K562 (cell line): ENCODE measurements at regions not wholly inside any gene's neighbourhood (a gene's known extent, or its start where the extent isn't known, plus 50 kb on each side); places are given as distances from the start of the nearest gene placed in this dataset.

Experiments used
- ATAC-seq: fragments of 200-7000 bp; cut with Tn5 transposase; 3 replicates; pipeline ENCODE4 v1.9.1; 2020; ENCODE audit warnings: moderate library complexity
- BruUV-seq: library from RNA; stranded (reverse); fragments of 400-500 nt; replicated peaks from 2 replicates; lab custom pipeline; 2021; lab: Mats Ljungman, UMichigan
- CTCF ChIA-PET: fragments of 300-600 bp; formaldehyde crosslinking; extraction: SDS; loops from one replicate; lab custom pipeline; 2021; ENCODE audit warnings: low intra/inter-chr PET ratio; lab: Yijun Ruan, JAX
- POLR2A ChIA-PET: fragments of 300-600, 350-650 bp; sonication (Branson Sonifier 250); formaldehyde crosslinking; extraction: SDS; loops from one replicate; lab custom pipeline; 2021; ENCODE audit warnings: antibody characterized with exemption, inconsistent platforms; lab: Yijun Ruan, JAX
- DNase-seq, 4 experiments: peaks; one replicate each; pipeline versions ENCODE4 v3.0.0 to v3.0.0-alpha.2; 2011 to 2018; ENCODE audit warnings: low spot score in 3 of 4, mixed read lengths in 3 of 4; ENCODE audit errors: extremely low read depth in 1 of 4
- FAIRE-seq: peaks from 2 replicates; lab custom pipeline; 2011; peaks lifted over from hg19 to GRCh38; lab: Jason Lieb, UNC
- H2AFZ ChIP-seq: 2 replicates; pipeline ENCODE4 v1.6.0; 2011; ENCODE audit warnings: low read depth, low read length, control low read depth, inconsistent platforms
- H3K27ac ChIP-seq: fragments of 200-600 bp; 3 replicates; pipeline ENCODE4 v1.8.0; 2011; ENCODE audit warnings: low read depth, mild to moderate bottlenecking, control low read depth, inconsistent platforms, low read length, moderate library complexity, mixed read lengths; ENCODE audit errors: extremely low read depth
- H3K27me3 ChIP-seq, 2 experiments: fragments of 300-600 bp in 1 of 2; 2 replicates in 1 of 2; 3 replicates in 1 of 2; pipeline versions ENCODE4 v1.6.0 to v1.8.0; 2011; ENCODE audit warnings: inconsistent platforms in 2 of 2, low read length in 2 of 2, mild to moderate bottlenecking in 1 of 2, mixed read lengths in 1 of 2, moderate library complexity in 1 of 2; ENCODE audit not compliant: control insufficient read depth in 2 of 2, insufficient read depth in 2 of 2
- H3K36me3 ChIP-seq: fragments of 300-600 bp; 3 replicates; pipeline ENCODE4 v1.8.0; 2011; ENCODE audit warnings: mild to moderate bottlenecking, low read length, inconsistent platforms; ENCODE audit not compliant: control insufficient read depth, insufficient read depth
- H3K4me1 ChIP-seq, 2 experiments: fragments of 200-600 bp in 1 of 2; replicated peaks in 1 of 2; 2 replicates in 1 of 2; 3 replicates in 1 of 2; pipeline versions ENCODE4 v1.5.1 to v1.8.0; 2011; ENCODE audit warnings: inconsistent platforms in 2 of 2, low read length in 2 of 2, mild to moderate bottlenecking in 1 of 2, mixed read lengths in 1 of 2, moderate library complexity in 1 of 2; ENCODE audit not compliant: control insufficient read depth in 2 of 2, insufficient read depth in 2 of 2
- H3K4me2 ChIP-seq: 2 replicates; pipeline ENCODE4 v1.6.1; 2011; ENCODE audit warnings: low read length, control low read depth, inconsistent platforms, mixed read lengths; ENCODE audit not compliant: insufficient read depth
- H3K4me3 ChIP-seq: fragments of 200-600 bp; sonication (generic), shearing (Covaris generic); 2 replicates; pipeline ENCODE4 v1.5.1; 2016; ENCODE audit warnings: control low read depth, inconsistent platforms
- H3K79me2 ChIP-seq: fragments of 200-600 bp; 3 replicates; pipeline ENCODE4 v1.8.0; 2011; ENCODE audit warnings: low read length, inconsistent platforms; ENCODE audit not compliant: control insufficient read depth, insufficient read depth
- H3K9ac ChIP-seq, 2 experiments: 2 replicates each; pipeline versions ENCODE4 v1.6.0 to v1.6.1; 2011; ENCODE audit warnings: low read depth in 2 of 2, low read length in 2 of 2, control low read depth in 1 of 2, inconsistent platforms in 1 of 2, mild to moderate bottlenecking in 1 of 2, mixed read lengths in 1 of 2; ENCODE audit not compliant: insufficient read depth in 1 of 2
- H3K9me1 ChIP-seq: one replicate; pipeline ENCODE4 v1.6.0; 2011; ENCODE audit warnings: inconsistent platforms, mild to moderate bottlenecking, low read length, moderate library complexity; ENCODE audit not compliant: control insufficient read depth, insufficient read depth
- H3K9me3 ChIP-seq: replicated peaks from 2 replicates; pipeline ENCODE4 v1.5.1; 2011; ENCODE audit warnings: low read depth, low read length, inconsistent platforms; ENCODE audit not compliant: control insufficient read depth, insufficient read depth
- H4K20me1 ChIP-seq: replicated peaks from 2 replicates; pipeline ENCODE4 v1.6.1; 2011; ENCODE audit warnings: low read length, inconsistent platforms, mixed read lengths; ENCODE audit not compliant: control insufficient read depth, insufficient read depth
- SREBF1 ChIP-seq: fragments of 150-350 bp; IDR thresholded peaks from 2 replicates; pipeline ENCODE4 v1.6.1; 2014; ENCODE audit warnings: antibody characterized with exemption, low read depth, low read length, borderline replicate concordance
- WGBS: fragments of 100-300 bp; shearing (Covaris generic); methylation state at CpG from one replicate; pipeline ENCODE4 v1.1.6; 2016; ENCODE audit warnings: low coverage, mixed read lengths; ENCODE audit not compliant: insufficient coverage; ENCODE audit errors: missing lambda C conversion rate; 5-methylcytosine and 5-hydroxymethylcytosine counted together
- in situ Hi-C: fragments of 300-500 bp; cut with MboI; formaldehyde crosslinking; loops from 4 replicates; pipeline ENCODE4 v1.15.0; 2018; ENCODE audit warnings: inconsistent platforms, mixed read lengths
- intact Hi-C: fragments of 100-400 bp; cut with micrococcal nuclease; formaldehyde crosslinking; loops from 2 replicates; pipeline ENCODE4 v1.14.2; 2022
- TF ChIP-seq, protein P1 (sequence below): fragments of 250-450 bp; sonication (Bioruptor Pico); IDR thresholded peaks from 2 replicates; pipeline ENCODE4 v1.5.0; 2021; ENCODE audit warnings: mild to moderate bottlenecking, moderate library complexity
- TF ChIP-seq, protein P2 (sequence below), 2 experiments: IDR thresholded peaks; 2 replicates each; pipeline ENCODE4 v1.6.1; 2012; ENCODE audit warnings: improper control_type of control experiment in 2 of 2, low read depth in 2 of 2, low read length in 2 of 2, borderline replicate concordance in 1 of 2

DNA sequence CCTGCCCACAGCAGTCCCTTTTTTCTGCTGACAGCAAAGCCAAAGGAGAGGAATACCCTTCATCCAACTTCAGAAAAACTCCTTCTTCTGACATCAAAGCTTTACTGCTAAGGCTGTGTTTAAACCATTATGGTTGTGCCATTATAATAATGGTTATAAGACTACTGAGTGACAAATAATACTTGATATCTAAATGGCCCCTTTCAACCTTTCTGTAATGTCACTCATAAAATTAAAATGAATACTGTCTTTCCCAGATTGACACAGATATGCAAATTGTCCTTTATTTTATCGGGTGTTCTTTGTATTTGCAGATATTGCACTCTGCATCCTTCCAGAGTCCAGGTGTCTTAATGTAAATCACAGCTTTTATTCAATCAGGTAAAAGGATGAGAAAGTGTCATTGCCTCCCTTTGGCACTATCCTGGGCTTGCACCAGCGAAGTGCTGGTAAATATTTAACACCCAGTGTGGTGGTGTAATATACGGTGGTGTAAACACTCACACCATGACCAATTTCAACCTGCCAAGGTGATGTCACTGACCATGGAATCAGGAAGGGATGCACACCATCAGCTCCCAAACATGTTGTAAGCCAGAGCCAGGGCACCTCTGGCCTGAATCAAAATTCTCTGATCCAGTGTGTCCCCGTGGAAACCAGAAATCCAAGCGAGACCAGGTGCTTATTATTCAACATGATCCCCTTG, 139.4 kb upstream of the TENM3 start:
- intact Hi-C loops, result no loop called here

More for the DNA sequence above, 139.4 kb upstream of the TENM3 start:
- no peak for DNase-seq
- TF ChIP-seq SREBF1, result no peak
- TF ChIP-seq, protein P1, sequence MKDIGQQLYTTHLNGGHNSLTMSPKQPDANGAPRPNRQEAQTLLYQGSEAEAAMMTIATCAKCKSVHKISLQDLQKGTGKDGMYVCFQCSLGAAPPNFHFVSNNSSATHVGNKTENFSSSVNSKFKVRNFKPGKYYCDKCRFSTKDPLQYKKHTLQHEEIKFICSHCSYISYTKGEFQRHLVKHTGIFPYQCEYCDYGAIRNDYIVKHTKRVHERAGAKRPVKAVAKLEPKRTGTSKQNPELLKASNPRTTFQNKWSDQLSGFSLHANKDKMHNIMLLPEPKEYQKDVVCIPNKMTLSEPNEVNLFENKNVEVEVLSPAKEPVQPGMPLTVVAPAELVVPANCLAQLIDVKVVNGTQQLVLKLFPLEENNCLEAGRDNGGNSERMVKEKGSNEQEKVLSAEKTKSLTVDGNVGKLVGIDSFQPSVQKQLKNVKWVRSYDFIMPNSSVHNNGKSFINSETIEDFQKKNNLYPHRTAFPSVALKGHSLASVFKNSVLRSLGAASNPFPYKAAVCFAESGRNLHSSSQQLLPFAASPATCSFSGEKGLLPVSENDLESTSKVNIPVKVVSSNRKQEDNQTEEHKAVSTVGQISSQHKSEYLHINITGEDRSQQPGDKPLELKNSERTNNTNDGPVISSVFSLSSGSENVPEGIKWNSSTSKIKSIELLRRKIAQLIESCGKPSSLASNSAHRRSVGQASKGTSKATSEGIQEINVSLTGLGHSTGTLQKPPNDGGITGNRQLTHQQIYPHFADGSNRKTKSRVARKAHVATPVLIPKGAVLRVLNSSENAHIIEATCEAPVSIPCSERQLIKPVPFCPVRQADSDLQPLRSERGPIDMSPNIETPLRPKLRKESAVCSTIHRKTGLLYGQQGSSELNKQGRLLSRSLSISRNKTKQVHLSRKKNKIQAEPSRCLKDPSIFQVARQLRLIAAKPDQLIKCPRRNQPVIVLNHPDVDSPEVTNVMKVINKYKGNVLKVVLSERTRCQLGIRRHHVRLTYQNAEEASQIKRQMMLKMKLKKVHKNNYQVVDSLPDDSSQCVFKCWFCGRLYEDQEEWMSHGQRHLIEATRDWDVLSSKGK (CRISPR knock-in tag), result no peak
- TF ChIP-seq, protein P2, sequence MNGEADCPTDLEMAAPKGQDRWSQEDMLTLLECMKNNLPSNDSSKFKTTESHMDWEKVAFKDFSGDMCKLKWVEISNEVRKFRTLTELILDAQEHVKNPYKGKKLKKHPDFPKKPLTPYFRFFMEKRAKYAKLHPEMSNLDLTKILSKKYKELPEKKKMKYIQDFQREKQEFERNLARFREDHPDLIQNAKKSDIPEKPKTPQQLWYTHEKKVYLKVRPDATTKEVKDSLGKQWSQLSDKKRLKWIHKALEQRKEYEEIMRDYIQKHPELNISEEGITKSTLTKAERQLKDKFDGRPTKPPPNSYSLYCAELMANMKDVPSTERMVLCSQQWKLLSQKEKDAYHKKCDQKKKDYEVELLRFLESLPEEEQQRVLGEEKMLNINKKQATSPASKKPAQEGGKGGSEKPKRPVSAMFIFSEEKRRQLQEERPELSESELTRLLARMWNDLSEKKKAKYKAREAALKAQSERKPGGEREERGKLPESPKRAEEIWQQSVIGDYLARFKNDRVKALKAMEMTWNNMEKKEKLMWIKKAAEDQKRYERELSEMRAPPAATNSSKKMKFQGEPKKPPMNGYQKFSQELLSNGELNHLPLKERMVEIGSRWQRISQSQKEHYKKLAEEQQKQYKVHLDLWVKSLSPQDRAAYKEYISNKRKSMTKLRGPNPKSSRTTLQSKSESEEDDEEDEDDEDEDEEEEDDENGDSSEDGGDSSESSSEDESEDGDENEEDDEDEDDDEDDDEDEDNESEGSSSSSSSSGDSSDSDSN (IDR thresholded peaks at IDR 0.05; ENCODE audit: borderline replicate concordance in 1 of 2, low read depth in 2 of 2, low read length in 2 of 2), result no peak
- ChIA-PET CTCF (no interaction called here), POLR2A (interaction anchor here (0.8 kb wide), 1 partner anchor 19 kb away, joined by 3 read pairs; no protein-coding TSS in a partner anchor)
- Histone ChIP-seq H4K20me1 (no peaks in the 10 kb centered on the region), H3K4me3 (no peak overlapping the region), H3K4me2 (no peak overlapping the region), H3K9me3 (no peaks in the 10 kb centered on the region), H3K36me3 (no peaks in the 10 kb centered on the region), H3K27me3 (no peaks in the 10 kb centered on the region), H3K9me1 (no peaks in the 10 kb centered on the region), H3K9ac (no peak overlapping the region), H3K79me2 (no peaks in the 10 kb centered on the region), H3K4me1 (no peaks in the 10 kb centered on the region), H2AFZ (no peak overlapping the region), H3K27ac (no peak overlapping the region)
- no peak for ATAC-seq
- FAIRE-seq, result no peak
- in situ Hi-C loops, result no loop called here
- BruUV-seq, result no TSS peak
- 0% methylated on average over 5 of the region's 5 CpGs for WGBS
